GM21576 (cell line): ENCODE measurements at regions not wholly inside any gene's neighbourhood (a gene's known extent, or its start where the extent isn't known, plus 50 kb on each side); places are given as distances from the start of the nearest gene placed in this dataset.

Experiments used
- ATAC-seq: cut with Tn5 transposase; IDR thresholded peaks from one replicate; pipeline ENCODE4 v1.9.1; 2021; ENCODE audit warnings: mild to moderate bottlenecking, moderate library complexity; ENCODE audit not compliant: unreplicated experiment

DNA sequence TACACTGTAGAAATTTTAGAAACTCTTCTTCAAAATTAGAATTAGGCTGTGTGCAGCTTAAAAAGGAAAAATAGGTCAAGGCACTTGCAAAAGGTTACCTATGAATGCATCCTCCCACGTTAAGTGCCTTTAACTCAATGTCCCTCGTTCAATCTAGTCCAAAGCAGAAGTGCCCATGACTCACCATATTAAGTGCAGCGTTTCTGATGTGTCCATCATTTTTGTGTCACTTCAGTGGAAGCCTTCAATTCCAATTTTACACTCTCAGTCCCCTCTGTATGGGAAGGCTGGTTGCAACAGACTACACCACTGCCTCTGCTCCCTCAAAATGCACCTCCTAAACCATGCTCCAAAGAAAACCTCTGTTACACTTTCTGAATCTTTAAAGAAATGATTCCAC lies 53.4 kb downstream of the FOXB1 start:
- no peak for ATAC-seq

DNA sequence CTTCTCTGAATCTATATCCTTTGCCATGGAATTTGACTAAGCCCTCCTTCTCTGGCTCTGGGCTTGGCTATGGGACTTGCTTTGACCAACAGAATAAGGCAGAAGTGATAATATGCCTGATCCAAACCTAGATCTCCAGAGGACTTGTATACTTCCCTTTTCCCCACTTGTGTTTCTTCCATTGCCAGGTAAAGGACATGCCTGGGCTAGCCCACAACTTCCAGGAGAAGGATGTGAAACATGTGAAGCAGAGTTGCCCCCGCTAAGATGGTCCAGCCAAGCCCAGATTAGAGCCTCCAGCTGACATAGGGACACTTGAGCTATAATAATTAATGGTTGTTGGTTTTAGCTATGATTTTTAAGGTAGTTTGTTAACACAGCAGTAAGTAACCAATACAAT lies 55.1 kb downstream of the FOXB1 start:
- ATAC-seq, result no peak

- ATAC-seq, result no peak
Observed at GRCh38 chr15:60061758-60062157, 57.6 kb downstream of the FOXB1 start.

- no peak for ATAC-seq
Observed at GRCh38 chr15:60062826-60063225, 58.7 kb downstream of the FOXB1 start.

- ATAC-seq, result no peak
Observed at GRCh38 chr15:60065951-60066350, 61.8 kb downstream of the FOXB1 start.

GRCh38 chr15:60070838-60071493 lies 66.9 kb downstream of the FOXB1 start:
- no peak for ATAC-seq

- ATAC-seq, result no peak
Observed at GRCh38 chr15:60072826-60073465, 68.8 kb downstream of the FOXB1 start.

- ATAC-seq, result no peak
Observed at GRCh38 chr15:60073466-60073840, 69.3 kb downstream of the FOXB1 start.

DNA sequence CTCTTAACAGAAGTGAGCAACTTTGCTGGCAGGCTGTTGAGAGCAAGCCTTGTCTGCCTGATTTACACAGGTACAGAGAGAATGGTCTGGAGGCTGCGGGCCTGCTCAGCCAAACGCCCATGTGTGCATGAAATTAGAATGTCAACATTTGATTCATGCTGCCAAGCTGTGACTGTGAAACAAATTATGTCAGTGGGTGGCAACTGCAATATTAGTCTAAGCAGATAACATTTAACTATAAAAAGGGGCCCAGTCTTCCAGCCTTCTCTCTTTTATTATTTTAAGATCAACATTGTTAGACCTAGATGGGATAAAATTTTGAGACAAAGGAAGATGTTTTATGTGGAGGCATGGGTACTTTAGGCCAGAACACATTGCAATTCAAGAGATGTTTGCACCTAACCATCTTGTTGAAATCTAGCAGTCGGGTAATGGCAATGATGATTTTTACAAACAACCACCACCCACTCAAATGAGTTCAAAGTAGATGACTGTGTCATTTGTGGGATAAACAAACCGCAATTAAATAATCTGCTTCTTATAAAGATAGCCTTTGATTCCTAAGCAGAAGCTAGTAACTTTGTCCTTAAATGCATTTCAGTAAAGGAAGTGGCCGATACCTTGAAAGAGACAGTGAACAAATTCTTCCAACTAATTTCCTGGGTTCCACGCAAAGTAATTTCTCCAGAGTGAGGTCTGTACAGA lies 70.2 kb downstream of the FOXB1 start:
- ATAC-seq, result no peak

DNA sequence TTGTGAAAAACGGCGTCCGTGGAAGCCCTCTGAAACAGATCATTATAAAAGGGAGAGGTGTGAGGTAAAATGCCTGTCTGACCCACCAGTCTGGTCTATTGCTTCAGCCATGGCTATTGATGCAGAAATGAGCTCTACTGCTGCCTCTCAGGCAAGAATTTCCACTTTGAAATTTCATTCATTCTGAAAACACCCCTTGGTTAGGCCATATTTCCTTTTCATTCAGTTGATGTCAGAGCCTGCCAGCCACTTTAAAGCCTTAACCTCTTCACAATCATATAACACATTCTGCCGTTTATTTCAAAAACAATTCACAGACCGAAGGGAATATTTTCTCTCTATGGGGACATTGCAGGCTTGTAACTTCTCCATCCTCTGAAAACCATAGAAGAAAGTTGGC lies 71.9 kb downstream of the FOXB1 start:
- ATAC-seq, result no peak

- ATAC-seq, result no peak
Observed at GRCh38 chr15:60076582-60077276, 72.6 kb downstream of the FOXB1 start.

DNA sequence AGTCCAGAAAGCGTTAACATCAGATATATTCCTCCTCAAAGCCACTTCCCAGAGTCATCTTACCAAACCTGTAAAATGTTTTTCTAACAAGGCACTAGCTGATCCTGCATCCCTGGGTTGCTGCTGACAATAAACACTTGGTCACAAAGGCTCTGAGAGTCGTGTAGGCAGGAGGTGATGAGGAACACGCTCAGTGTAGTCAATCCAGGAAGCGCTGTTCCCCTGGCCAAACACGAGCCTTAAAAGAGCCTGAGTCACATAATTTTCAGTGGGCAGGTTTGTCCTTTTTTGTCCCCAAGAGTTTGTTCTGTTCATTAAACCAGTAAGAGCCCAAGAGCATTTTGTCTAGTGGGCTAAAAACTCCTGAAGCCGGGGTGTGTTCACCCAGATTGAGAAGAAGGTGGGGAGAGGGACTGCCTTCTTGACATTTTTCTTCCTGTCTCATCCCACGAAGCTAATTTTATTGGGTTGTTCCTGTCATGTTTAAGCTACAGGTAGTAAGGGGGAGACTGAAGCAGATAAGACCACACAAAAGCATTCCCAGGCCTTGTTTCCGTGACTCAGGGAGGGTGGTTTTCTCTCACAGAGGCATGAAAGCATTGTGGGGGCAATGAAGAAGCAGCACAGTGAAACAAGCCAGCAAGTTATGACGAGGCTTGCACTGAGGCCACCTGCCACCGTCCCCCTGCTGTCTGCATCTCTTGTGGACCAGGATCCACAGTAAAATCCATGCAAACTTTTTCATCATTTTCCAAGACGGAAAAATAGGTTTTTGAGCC lies 73.7 kb downstream of the FOXB1 start:
- ATAC-seq, result no peak

DNA sequence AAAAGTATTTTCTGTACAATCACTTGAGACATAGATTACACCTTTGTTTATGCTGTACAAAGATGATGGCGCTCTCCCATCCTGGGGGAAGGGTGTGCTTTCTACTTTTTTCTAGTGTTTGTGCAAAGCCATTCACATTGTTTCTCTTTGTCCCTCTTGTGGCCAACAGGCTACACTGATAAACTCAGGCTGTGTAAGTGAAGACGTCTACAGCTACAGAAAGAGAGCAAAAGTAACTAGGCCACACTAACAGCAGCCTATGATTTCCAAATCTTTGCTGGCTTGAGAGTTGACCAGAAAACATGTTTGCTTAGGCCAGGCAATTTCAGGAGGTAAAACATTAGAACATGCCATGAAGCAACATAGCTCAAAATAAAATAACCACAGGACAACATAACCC lies 75.1 kb downstream of the FOXB1 start:
- ATAC-seq, result no peak

- ATAC-seq, result no peak
Observed at GRCh38 chr15:60081976-60082375, 77.9 kb downstream of the FOXB1 start.

DNA sequence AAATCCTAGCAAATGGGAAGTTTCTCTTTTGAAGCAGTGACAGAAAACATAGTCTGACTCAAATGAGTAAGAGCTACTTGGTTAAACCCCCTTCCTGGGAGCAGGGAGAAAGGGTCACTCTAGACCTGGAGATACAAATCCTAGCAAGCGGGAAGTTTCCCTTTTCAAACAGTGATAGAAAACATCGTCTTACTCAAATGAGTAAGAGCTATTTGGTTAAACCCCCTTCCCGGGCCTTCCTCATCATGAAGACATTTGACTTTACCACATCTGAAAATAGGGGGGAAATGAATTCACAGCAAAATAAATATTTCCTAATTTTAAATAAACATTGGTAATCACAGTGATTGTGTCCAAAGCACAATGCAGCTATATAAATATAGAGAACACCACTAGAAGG lies 79.2 kb downstream of the FOXB1 start:
- no peak for ATAC-seq

DNA sequence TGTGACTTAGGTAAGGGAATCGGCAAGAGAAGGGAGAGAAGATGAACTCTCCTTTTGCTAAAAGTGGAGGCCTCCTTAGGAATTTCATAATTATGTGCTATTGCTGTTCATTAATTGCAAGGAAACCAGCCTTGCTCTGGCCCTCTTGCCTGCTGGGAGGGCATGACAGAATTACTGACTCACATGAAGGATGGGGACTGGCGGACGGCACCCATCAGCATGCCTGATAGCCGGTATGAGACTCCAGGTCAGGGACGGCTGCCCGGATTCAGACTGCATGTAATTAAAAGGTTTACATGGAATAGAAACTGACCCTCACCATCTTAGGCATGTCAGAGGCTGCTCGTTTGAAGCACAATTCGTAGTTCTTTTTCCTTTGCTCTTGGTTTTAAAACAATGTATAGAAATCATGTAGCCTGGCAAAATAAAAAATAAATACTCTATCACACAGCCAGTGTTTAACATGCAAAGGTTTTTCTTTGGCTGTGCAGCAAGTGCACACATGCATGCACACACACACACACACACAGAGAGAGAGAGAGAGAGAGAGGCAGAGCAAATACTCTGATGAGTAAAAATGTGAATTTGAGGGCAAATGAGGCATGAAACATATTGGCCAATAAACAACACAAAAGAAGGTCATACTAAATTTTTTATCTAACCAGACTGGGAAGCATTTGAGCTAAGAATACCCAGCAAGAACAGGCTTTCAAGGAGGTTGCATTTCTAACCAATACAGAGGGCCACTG lies 82.7 kb downstream of the FOXB1 start:
- ATAC-seq, result no peak

DNA sequence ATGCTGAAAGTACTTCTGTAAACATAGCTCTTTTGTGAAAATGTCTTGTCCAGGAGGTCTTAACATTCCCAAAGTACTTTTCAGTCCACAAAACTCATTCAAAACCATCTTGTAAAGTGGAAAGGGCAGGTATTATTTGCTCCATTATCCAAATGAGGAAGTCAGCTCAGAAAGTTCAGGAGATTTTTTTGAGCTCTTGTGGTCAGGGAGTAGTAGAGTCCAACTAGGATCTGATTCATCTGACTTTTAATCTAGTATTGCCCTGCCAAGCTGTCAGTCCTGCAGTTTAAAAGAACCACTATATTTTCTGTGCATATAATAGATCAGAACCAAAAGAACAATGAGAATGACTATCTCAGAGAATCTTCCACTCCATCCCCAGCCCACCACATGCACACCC lies 83.5 kb downstream of the FOXB1 start:
- ATAC-seq, result no peak

DNA sequence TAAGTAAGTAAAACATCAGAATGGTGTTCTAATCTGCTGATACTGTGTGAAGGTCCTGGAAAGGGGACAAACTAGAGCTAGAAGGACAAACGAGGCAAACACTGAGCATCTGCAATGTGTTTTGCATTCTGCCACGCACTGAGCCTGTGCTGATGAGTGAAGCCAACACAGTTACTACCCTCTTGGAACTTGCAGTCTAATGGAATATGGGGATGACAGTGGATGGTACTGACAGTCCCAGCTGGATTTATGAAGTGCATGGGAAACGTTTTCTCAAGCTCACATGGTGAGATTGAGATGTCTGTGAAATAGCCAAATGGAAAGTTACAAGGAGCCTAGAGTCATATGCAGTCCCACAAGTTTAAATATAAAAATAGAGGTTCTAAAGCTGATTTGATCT lies 86.6 kb downstream of the FOXB1 start:
- ATAC-seq, result no peak

DNA sequence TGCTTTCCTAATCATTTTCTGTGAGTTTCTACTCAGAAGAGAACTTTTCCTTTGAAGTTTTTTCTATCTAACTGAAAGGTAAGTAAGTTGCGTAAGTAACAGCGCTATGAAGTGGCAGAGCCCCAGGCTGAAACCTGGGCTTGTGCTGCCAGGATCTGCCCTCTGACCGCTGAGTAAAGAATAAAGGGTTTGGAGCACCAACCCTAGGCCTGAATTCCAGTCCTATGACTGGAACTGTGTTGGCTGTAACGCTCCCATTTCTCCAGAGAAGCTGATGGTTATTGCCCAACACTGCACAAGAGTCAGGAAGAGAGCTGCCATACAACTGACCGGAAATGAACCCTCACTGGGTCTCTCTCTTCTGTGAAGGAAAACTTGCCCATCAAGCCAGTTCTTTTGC lies 87.0 kb downstream of the FOXB1 start:
- no peak for ATAC-seq

DNA sequence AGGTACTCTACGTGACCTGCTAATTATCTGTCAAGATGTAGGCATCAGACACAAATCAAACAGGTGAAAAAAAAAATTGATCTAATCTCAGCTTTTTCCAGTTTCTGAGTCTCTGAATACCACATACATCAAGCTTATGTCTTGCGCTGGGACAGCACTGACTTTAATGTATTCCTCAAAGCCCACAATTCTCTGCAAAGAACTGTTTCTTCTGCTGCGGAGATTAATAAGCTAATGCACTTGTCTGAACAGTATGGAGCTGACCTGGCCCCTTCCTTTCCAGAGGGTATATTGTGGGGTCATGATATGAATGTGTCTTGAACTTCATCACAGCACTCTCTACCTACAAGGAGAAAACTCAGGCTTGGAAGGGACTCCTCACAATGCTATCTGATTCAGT lies 87.8 kb downstream of the FOXB1 start:
- ATAC-seq, result no peak
